Posterior vena cava (tissue), 2 donors: ENCODE measurements at regions not wholly inside any gene's neighbourhood (a gene's known extent, or its start where the extent isn't known, plus 50 kb on each side); places are given as distances from the start of the nearest gene placed in this dataset.

ENCODE experiments used
- DNase-seq: peaks from one replicate; pipeline ENCODE4 v3.0.0-alpha.2; 2020; ENCODE audit warnings: low spot score
- intact Hi-C, 2 donors: fragments of 100-400 bp; cut with DNase I; formaldehyde crosslinking; loops; one replicate each; pipeline versions ENCODE4 v1.14.1 to v1.14.2; 2022 to 2023
- donor health status: DM: yes; HTN: yes; CAD: no.
- donor health status: DM: yes; HTN: yes; CAD: no.

- intact Hi-C loops: no loop called here
- DNase-seq: no peak
Measured at GRCh38 chr18:30588673-30589164, 453.8 kb downstream of the DSC3 start.

- DNase-seq: no peak
- intact Hi-C loops: no loop called here
Measured at GRCh38 chr18:30583768-30584167, 458.8 kb downstream of the DSC3 start.

GRCh38 chr18:30582078-30582477, 460.5 kb downstream of the DSC3 start:
- no peak for DNase-seq
- intact Hi-C loops: no loop called here

GRCh38 chr18:30578707-30579106, 463.8 kb downstream of the DSC3 start:
- DNase-seq: no peak
- intact Hi-C loops: loop anchor here in 1 of 2 donors (5.0 kb wide), 1 partner anchor 179 kb away; no protein-coding TSS in a partner anchor

GRCh38 chr18:30572214-30572613, 470.3 kb downstream of the DSC3 start:
- no peak for DNase-seq
- intact Hi-C loops: no loop called here

GRCh38 chr18:30568333-30568732, 474.2 kb downstream of the DSC3 start:
- intact Hi-C loops: no loop called here
- DNase-seq: no peak

GRCh38 chr18:30566877-30567276, 475.7 kb downstream of the DSC3 start:
- intact Hi-C loops: no loop called here
- no peak for DNase-seq

- intact Hi-C loops: no loop called here
- no peak for DNase-seq
Measured at GRCh38 chr18:30562231-30562630, 480.3 kb downstream of the DSC3 start.

- DNase-seq: no peak
- intact Hi-C loops: no loop called here
Measured at GRCh38 chr18:30556112-30556511, 486.4 kb downstream of the DSC3 start.

GRCh38 chr18:30545393-30545792, 497.1 kb downstream of the DSC3 start:
- no peak for DNase-seq
- intact Hi-C loops: no loop called here

- intact Hi-C loops: no loop called here
- DNase-seq: no peak
Measured at GRCh38 chr18:30544141-30544540, 498.4 kb downstream of the DSC3 start.

- no peak for DNase-seq
Measured at GRCh38 chr18:30533716-30534115, 508.8 kb downstream of the DSC3 start.

GRCh38 chr18:30527917-30528316, 514.6 kb downstream of the DSC3 start:
- intact Hi-C loops: no loop called here
- DNase-seq: no peak

More at GRCh38 chr18:30533716-30534115, 508.8 kb downstream of the DSC3 start:
- intact Hi-C loops: no loop called here

GRCh38 chr18:30527226-30527625, 515.3 kb downstream of the DSC3 start:
- intact Hi-C loops: no loop called here
- DNase-seq: no peak

GRCh38 chr18:30522288-30522929, 520.1 kb downstream of the DSC3 start:
- no peak for DNase-seq
- intact Hi-C loops: no loop called here

- DNase-seq: no peak
- intact Hi-C loops: no loop called here
Measured at GRCh38 chr18:30514059-30514458, 528.5 kb downstream of the DSC3 start.

- intact Hi-C loops: no loop called here
- no peak for DNase-seq
Measured at GRCh38 chr18:30512872-30513271, 529.7 kb downstream of the DSC3 start.

- no peak for DNase-seq
- intact Hi-C loops: no loop called here
Measured at GRCh38 chr18:30510882-30511281, 531.7 kb downstream of the DSC3 start.

- intact Hi-C loops: no loop called here
- DNase-seq: no peak
Measured at GRCh38 chr18:30501594-30501993, 540.9 kb downstream of the DSC3 start.

GRCh38 chr18:30500240-30500945, 542.1 kb downstream of the DSC3 start:
- intact Hi-C loops: no loop called here
- no peak for DNase-seq

- no peak for DNase-seq
- intact Hi-C loops: no loop called here
Measured at GRCh38 chr18:30499721-30500120, 542.8 kb downstream of the DSC3 start.
